ENCODE measurements at regions not wholly inside any gene's neighbourhood (a gene's known extent, or its start where the extent isn't known, plus 50 kb on each side); places are given as distances from the start of the nearest gene placed in this dataset.

DNA sequence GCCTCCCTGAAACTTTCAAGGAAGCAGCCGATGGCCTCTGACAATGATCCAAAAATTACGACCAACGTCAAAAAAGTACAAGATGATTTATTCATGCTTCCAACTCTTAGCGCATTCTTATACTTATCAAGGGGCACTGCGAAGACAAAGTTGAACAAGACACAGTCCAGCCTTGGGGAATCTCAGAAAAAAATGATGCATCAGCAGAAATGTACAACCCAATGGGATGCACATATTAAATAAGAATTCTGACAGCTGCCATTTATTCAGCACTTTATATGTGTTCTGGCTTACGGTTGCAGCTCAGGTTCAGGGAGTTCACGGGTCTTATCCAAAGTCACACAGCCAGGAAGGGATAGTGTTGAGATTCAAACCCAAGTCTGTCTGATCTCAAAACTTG lies 96.0 kb upstream of the CPLX2 start:
- Histone ChIP-seq H3K4ac (ENCODE audit: low read depth in 1 of 2, low read length in 2 of 2) (no peak overlapping the region), H4K91ac (ENCODE audit: low read length) (no peak overlapping the region), H3K18ac (ENCODE audit: low read depth in 1 of 2, low read length in 2 of 2) (no peak overlapping the region), H3K79me1 (replicated peaks; ENCODE audit: low read length, poor library complexity, severe bottlenecking) (no peaks in the 10 kb centered on the region), H3K27me3 (ENCODE audit: control insufficient read depth in 1 of 2, insufficient read depth in 1 of 2, low read length in 2 of 2) (peaks cover 20 to 54% of the 10 kb centered on the region in 2 experiments), H4K8ac (ENCODE audit: low read length) (no peak overlapping the region), H2AFZ (ENCODE audit: low read depth, low read length) (no peak overlapping the region), H3K4me3 (ENCODE audit: insufficient read depth in 1 of 2, low read depth in 1 of 2, low read length in 2 of 2) (no peak overlapping the region), H2BK5ac (ENCODE audit: low read depth, low read length, poor library complexity, severe bottlenecking) (no peak overlapping the region), H3K36me3 (ENCODE audit: control insufficient read depth in 1 of 2, insufficient read depth in 2 of 2, low read depth in 1 of 2, low read length in 2 of 2) (no peaks in the 10 kb centered on the region), H2AK5ac (ENCODE audit: low read length, severe bottlenecking) (no peak overlapping the region), H2BK120ac (ENCODE audit: low read depth, low read length) (no peak overlapping the region), H3K27ac (ENCODE audit: low read length, poor library complexity, severe bottlenecking) (no peak overlapping the region), H3K9ac (ENCODE audit: low read length) (no peak overlapping the region), H3K4me2 (ENCODE audit: low read length, poor library complexity, severe bottlenecking) (no peak overlapping the region), H3K9me3 (ENCODE audit: control insufficient read depth, low read length) (no peaks in the 10 kb centered on the region), H2BK15ac (ENCODE audit: low read depth, poor library complexity, severe bottlenecking) (no peak overlapping the region), H3K14ac (ENCODE audit: low read length in 2 of 2) (no peak overlapping the region), H3K23ac (ENCODE audit: low read length in 2 of 2) (no peak overlapping the region), H3K4me1 (ENCODE audit: control insufficient read depth, insufficient read depth, low read depth, low read length) (peaks cover 1% of the 10 kb centered on the region), H2BK12ac (ENCODE audit: low read length in 2 of 2) (no peak overlapping the region)
- 92% methylated on average over 7 of the region's 7 CpGs for WGBS
- no peak for DNase-seq

DNA sequence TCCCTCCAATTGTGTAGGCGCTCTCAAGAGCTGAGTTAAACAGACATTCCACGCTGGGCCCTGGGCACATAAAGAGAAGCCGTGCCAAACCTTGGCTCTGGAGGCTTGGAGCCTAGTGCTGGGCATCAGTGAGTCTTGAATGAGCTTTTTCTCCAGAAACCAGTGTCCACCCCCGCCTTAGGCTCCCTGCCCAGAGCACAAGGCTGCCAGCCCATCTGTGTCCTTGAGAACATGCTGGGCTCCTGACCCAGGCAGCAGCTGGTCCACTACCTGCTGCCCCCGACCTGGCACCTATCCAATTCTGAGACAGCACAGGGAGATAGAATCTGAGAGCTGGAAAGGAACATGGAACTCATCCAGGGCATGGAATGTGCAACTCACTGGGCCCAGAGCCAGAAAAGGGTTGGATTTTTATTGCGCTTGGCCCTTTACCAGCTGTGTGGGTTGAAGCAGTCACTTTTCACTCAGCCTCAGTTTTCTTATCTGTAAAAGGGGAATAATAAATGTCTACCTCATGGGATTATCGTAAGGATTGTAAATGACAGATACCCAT lies 92.4 kb upstream of the CPLX2 start:
- DNase-seq, result no peak
- WGBS, result 58% methylated on average over 5 of the region's 7 CpGs
- Histone ChIP-seq H3K79me1 (replicated peaks; ENCODE audit: low read length, poor library complexity, severe bottlenecking) (no peaks in the 10 kb centered on the region), H2BK12ac (ENCODE audit: low read length in 2 of 2) (no peak overlapping the region), H2BK120ac (ENCODE audit: low read depth, low read length) (no peak overlapping the region), H3K4ac (ENCODE audit: low read depth in 1 of 2, low read length in 2 of 2) (no peak overlapping the region), H2AFZ (ENCODE audit: low read depth, low read length) (no peak overlapping the region), H3K18ac (ENCODE audit: low read depth in 1 of 2, low read length in 2 of 2) (no peak overlapping the region), H3K4me2 (ENCODE audit: low read length, poor library complexity, severe bottlenecking) (no peak overlapping the region), H3K4me3 (ENCODE audit: insufficient read depth in 1 of 2, low read depth in 1 of 2, low read length in 2 of 2) (no peak overlapping the region), H3K14ac (ENCODE audit: low read length in 2 of 2) (no peak overlapping the region), H4K91ac (ENCODE audit: low read length) (no peak overlapping the region), H3K9ac (ENCODE audit: low read length) (no peak overlapping the region), H3K27ac (ENCODE audit: low read length, poor library complexity, severe bottlenecking) (no peak overlapping the region), H3K23ac (ENCODE audit: low read length in 2 of 2) (no peak overlapping the region), H2AK5ac (ENCODE audit: low read length, severe bottlenecking) (no peak overlapping the region), H3K4me1 (ENCODE audit: control insufficient read depth, insufficient read depth, low read depth, low read length) (peaks cover 1% of the 10 kb centered on the region), H2BK5ac (ENCODE audit: low read depth, low read length, poor library complexity, severe bottlenecking) (no peak overlapping the region), H2BK15ac (ENCODE audit: low read depth, poor library complexity, severe bottlenecking) (no peak overlapping the region), H3K9me3 (ENCODE audit: control insufficient read depth, low read length) (no peaks in the 10 kb centered on the region), H3K27me3 (ENCODE audit: control insufficient read depth in 1 of 2, insufficient read depth in 1 of 2, low read length in 2 of 2) (peaks cover 6 to 18% of the 10 kb centered on the region in 2 experiments), H4K8ac (ENCODE audit: low read length) (no peak overlapping the region), H3K36me3 (ENCODE audit: control insufficient read depth in 1 of 2, insufficient read depth in 2 of 2, low read depth in 1 of 2, low read length in 2 of 2) (no peaks in the 10 kb centered on the region)

DNA sequence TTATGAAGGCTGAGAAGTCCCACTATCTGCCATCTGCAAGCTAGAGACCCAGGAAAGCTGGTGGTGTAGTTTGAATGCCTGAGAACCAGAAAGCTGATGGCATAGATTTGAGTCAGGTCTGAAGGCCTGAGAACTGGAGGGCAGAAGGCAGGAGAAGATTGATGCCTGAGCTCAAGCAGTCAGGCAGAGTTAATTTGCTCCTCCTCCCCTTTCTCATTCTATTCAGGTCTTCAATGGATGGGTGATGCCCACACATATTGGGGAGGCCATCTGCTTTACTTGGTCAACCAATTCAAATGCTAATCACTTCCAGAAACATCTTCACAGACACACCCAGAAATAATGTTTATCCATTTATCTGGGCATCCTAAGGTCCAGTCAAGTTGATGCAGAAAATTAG lies 87.6 kb upstream of the CPLX2 start:
- Histone ChIP-seq H2AK5ac (ENCODE audit: low read length, severe bottlenecking) (no peak overlapping the region), H3K4me3 (ENCODE audit: insufficient read depth in 1 of 2, low read depth in 1 of 2, low read length in 2 of 2) (no peak overlapping the region), H3K4me2 (ENCODE audit: low read length, poor library complexity, severe bottlenecking) (no peak overlapping the region), H2BK5ac (ENCODE audit: low read depth, low read length, poor library complexity, severe bottlenecking) (no peak overlapping the region), H3K27ac (ENCODE audit: low read length, poor library complexity, severe bottlenecking) (no peak overlapping the region), H3K9ac (ENCODE audit: low read length) (no peak overlapping the region), H3K23ac (ENCODE audit: low read length in 2 of 2) (no peak overlapping the region), H4K91ac (ENCODE audit: low read length) (no peak overlapping the region), H3K36me3 (ENCODE audit: control insufficient read depth in 1 of 2, insufficient read depth in 2 of 2, low read depth in 1 of 2, low read length in 2 of 2) (no peaks in the 10 kb centered on the region), H3K4ac (ENCODE audit: low read depth in 1 of 2, low read length in 2 of 2) (no peak overlapping the region), H3K4me1 (ENCODE audit: control insufficient read depth, insufficient read depth, low read depth, low read length) (peaks cover 1% of the 10 kb centered on the region), H2AFZ (ENCODE audit: low read depth, low read length) (no peak overlapping the region), H3K27me3 (ENCODE audit: control insufficient read depth in 1 of 2, insufficient read depth in 1 of 2, low read length in 2 of 2) (peaks cover 0 to 9% of the 10 kb centered on the region in 2 experiments), H4K8ac (ENCODE audit: low read length) (no peak overlapping the region), H3K9me3 (ENCODE audit: control insufficient read depth, low read length) (no peaks in the 10 kb centered on the region), H2BK12ac (ENCODE audit: low read length in 2 of 2) (no peak overlapping the region), H3K14ac (ENCODE audit: low read length in 2 of 2) (no peak overlapping the region), H2BK120ac (ENCODE audit: low read depth, low read length) (no peak overlapping the region), H3K18ac (ENCODE audit: low read depth in 1 of 2, low read length in 2 of 2) (no peak overlapping the region), H2BK15ac (ENCODE audit: low read depth, poor library complexity, severe bottlenecking) (no peak overlapping the region), H3K79me1 (replicated peaks; ENCODE audit: low read length, poor library complexity, severe bottlenecking) (no peaks in the 10 kb centered on the region)
- DNase-seq, result no peak

DNA sequence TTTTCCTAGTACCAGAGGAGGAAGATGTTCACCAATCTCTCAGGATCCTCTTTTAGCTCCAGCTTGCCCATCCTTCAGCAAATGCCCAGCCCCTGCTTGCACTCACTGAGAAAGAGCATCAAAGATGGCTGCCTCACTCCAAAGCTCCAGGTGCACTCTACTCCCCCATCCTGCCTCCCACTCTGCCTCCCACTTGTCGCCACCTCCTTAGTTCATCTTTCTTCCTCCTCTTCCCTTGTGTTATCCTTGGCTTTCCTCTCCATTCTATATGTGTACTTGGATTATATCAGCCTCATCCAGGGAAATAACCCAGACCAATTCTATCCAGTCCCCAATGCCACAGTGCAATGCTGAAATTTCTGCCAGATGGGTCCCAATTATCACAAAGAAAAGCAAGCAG lies 87.1 kb upstream of the CPLX2 start:
- H3K18ac ChIP-seq (ENCODE audit: low read depth in 1 of 2, low read length in 2 of 2), result no peak overlapping the region
- H2BK15ac ChIP-seq (ENCODE audit: low read depth, poor library complexity, severe bottlenecking), result no peak overlapping the region
- H3K4me1 ChIP-seq (ENCODE audit: control insufficient read depth, insufficient read depth, low read depth, low read length), result no peaks in the 10 kb centered on the region
- no peaks in the 10 kb centered on the region for H3K79me1 ChIP-seq (replicated peaks; ENCODE audit: low read length, poor library complexity, severe bottlenecking)
- peaks cover 0 to 9% of the 10 kb centered on the region in 2 experiments for H3K27me3 ChIP-seq (ENCODE audit: control insufficient read depth in 1 of 2, insufficient read depth in 1 of 2, low read length in 2 of 2)
- H3K36me3 ChIP-seq (ENCODE audit: control insufficient read depth in 1 of 2, insufficient read depth in 2 of 2, low read depth in 1 of 2, low read length in 2 of 2), result no peaks in the 10 kb centered on the region
- H3K4me2 ChIP-seq (ENCODE audit: low read length, poor library complexity, severe bottlenecking), result no peak overlapping the region
- no peak overlapping the region for H3K4ac ChIP-seq (ENCODE audit: low read depth in 1 of 2, low read length in 2 of 2)
- H4K91ac ChIP-seq (ENCODE audit: low read length), result no peak overlapping the region
- no peaks in the 10 kb centered on the region for H3K9me3 ChIP-seq (ENCODE audit: control insufficient read depth, low read length)
- H3K27ac ChIP-seq (ENCODE audit: low read length, poor library complexity, severe bottlenecking), result no peak overlapping the region
- no peak overlapping the region for H2AFZ ChIP-seq (ENCODE audit: low read depth, low read length)
- WGBS, result 73% methylated on average over 1 of the region's 1 CpG
- no peak overlapping the region for H3K9ac ChIP-seq (ENCODE audit: low read length)
- H3K23ac ChIP-seq (ENCODE audit: low read length in 2 of 2), result no peak overlapping the region
- H2BK12ac ChIP-seq (ENCODE audit: low read length in 2 of 2), result no peak overlapping the region
- H2AK5ac ChIP-seq (ENCODE audit: low read length, severe bottlenecking), result no peak overlapping the region
- no peak overlapping the region for H4K8ac ChIP-seq (ENCODE audit: low read length)
- DNase-seq, result no peak
- no peak overlapping the region for H3K14ac ChIP-seq (ENCODE audit: low read length in 2 of 2)
- no peak overlapping the region for H3K4me3 ChIP-seq (ENCODE audit: insufficient read depth in 1 of 2, low read depth in 1 of 2, low read length in 2 of 2)
- H2BK120ac ChIP-seq (ENCODE audit: low read depth, low read length), result no peak overlapping the region
- H2BK5ac ChIP-seq (ENCODE audit: low read depth, low read length, poor library complexity, severe bottlenecking), result no peak overlapping the region

Measured in mesenchymal stem cell (in vitro differentiated cells and primary cell).